ENCODE measurements at regions not wholly inside any gene's neighbourhood (a gene's known extent, or its start where the extent isn't known, plus 50 kb on each side); places are given as distances from the start of the nearest gene placed in this dataset.

DNA sequence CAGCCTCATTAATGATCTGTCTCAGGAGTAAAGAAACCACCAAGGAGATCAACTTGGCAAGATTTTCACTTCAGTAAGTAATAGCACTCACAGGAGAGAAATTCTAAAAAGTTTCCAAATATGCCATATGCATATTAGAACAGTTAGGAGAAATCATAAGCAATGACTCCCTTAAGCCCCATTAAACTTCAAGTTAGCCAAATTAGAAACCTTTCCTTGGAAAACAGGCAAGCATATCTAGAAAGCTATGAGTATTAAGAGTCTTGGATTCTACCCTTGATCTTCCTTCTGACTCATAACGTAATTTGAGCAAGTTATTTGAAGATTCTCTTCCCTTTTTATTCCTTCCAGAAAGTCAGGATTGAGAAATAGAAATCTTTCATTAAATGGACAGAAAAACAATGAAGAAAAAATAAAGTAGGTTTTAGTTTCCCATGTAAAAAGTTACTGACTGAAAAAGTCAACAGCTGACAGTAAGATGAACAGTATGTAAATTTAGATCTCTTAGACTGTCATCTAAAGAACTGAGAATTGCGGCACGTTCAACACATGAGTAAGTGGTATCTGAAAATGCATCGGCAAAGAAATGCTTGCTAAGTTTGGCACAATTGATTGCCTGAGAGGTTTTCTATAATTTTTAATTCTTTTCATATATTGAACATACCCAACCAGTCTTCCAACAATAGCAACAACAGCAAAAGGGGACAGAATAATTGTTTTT, 565.7 kb upstream of the FTMT start:
- FAIRE-seq = no peak
- Histone ChIP-seq H3K27me3 (ENCODE audit: control insufficient read depth in 2 of 2, insufficient read depth in 2 of 2, low read length in 2 of 2) (no peaks in the 10 kb centered on the region), H3K9ac (ENCODE audit: insufficient read depth in 1 of 2, low read depth in 2 of 2, low read length in 2 of 2) (no peak overlapping the region), H3K27ac (ENCODE audit: extremely low read depth, low read depth, low read length) (no peak overlapping the region), H3K9me1 (ENCODE audit: control insufficient read depth, insufficient read depth, low read length) (no peaks in the 10 kb centered on the region), H3K4me1 (replicated peaks in 1 of 2; ENCODE audit: control insufficient read depth in 2 of 2, insufficient read depth in 2 of 2, low read length in 2 of 2) (no peaks in the 10 kb centered on the region), H3K4me3 (no peak overlapping the region), H3K4me2 (ENCODE audit: insufficient read depth, low read length) (no peak overlapping the region), H3K79me2 (ENCODE audit: control insufficient read depth, insufficient read depth, low read length) (no peaks in the 10 kb centered on the region), H3K9me3 (replicated peaks; ENCODE audit: control insufficient read depth, insufficient read depth, low read depth, low read length) (0 out of 2 replicates have a peak, but pooled peaks cover 1% of the 10 kb centered on the region), H4K20me1 (replicated peaks; ENCODE audit: control insufficient read depth, insufficient read depth, low read length) (no peaks in the 10 kb centered on the region), H3K36me3 (ENCODE audit: control insufficient read depth, insufficient read depth, low read length) (no peaks in the 10 kb centered on the region), H2AFZ (ENCODE audit: low read depth, low read length) (no peak overlapping the region)
- no peak for TF ChIP-seq TSC22D4 (tag; IDR thresholded peaks at IDR 0.05)
- no peak for TF ChIP-seq TRIM24 (IDR thresholded peaks at IDR 0.05)
- TF ChIP-seq PRMT5 (CRISPR knock-in tag; IDR thresholded peaks at IDR 0.05) = no peak
- no peak for TF ChIP-seq RFX1 (IDR thresholded peaks at IDR 0.05)
- no peak for TF ChIP-seq MBD2 (IDR thresholded peaks at IDR 0.05; ENCODE audit: borderline replicate concordance, low read depth)
- TF ChIP-seq NFXL1 (CRISPR knock-in tag; IDR thresholded peaks at IDR 0.05) = no peak
- TF ChIP-seq L3MBTL2 (IDR thresholded peaks at IDR 0.05) = no peak
- no peak for TF ChIP-seq BRCA1 (IDR thresholded peaks at IDR 0.05)
- TF ChIP-seq BRCA1 (CRISPR knock-in tag; IDR thresholded peaks at IDR 0.05) = no peak
- no peak for TF ChIP-seq MCM7 (IDR thresholded peaks at IDR 0.05)
- TF ChIP-seq CHD1 (IDR thresholded peaks at IDR 0.05; ENCODE audit: low read length) = no peak
- no peak for TF ChIP-seq SMARCA4 (IDR thresholded peaks at IDR 0.05)
- no peak for TF ChIP-seq SP2 (IDR thresholded peaks at IDR 0.05; ENCODE audit: extremely low read depth, low read depth, low read length, poor library complexity, severe bottlenecking)
- TF ChIP-seq, protein P1, sequence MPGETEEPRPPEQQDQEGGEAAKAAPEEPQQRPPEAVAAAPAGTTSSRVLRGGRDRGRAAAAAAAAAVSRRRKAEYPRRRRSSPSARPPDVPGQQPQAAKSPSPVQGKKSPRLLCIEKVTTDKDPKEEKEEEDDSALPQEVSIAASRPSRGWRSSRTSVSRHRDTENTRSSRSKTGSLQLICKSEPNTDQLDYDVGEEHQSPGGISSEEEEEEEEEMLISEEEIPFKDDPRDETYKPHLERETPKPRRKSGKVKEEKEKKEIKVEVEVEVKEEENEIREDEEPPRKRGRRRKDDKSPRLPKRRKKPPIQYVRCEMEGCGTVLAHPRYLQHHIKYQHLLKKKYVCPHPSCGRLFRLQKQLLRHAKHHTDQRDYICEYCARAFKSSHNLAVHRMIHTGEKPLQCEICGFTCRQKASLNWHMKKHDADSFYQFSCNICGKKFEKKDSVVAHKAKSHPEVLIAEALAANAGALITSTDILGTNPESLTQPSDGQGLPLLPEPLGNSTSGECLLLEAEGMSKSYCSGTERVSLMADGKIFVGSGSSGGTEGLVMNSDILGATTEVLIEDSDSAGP (CRISPR knock-in tag; IDR thresholded peaks at IDR 0.05) = no peak
- TF ChIP-seq PML (IDR thresholded peaks at IDR 0.05; ENCODE audit: low read length) = no peak
- TF ChIP-seq ZNF280A (IDR thresholded peaks at IDR 0.05; ENCODE audit: low read depth, partially characterized antibody) = no peak
- TF ChIP-seq ZNF764 (CRISPR knock-in tag; IDR thresholded peaks at IDR 0.05; ENCODE audit: low read depth) = no peak
- no peak for TF ChIP-seq BCL6 (CRISPR knock-in tag; IDR thresholded peaks at IDR 0.05)
- no TSS peak for BruUV-seq (replicated peaks)
- WGBS (ENCODE audit: insufficient coverage, low coverage, missing lambda C conversion rate) = under 1% methylated on average over 4 of the region's 4 CpGs
- CTCF ChIA-PET (ENCODE audit: low intra/inter-chr PET ratio) = no interaction called here
- no peak for DNase-seq (ENCODE audit: extremely low read depth in 1 of 4, low spot score in 3 of 4)
- POLR2A ChIA-PET = no interaction called here
- ATAC-seq = no peak
- intact Hi-C loops (cut with micrococcal nuclease) (no loop called here), in situ Hi-C loops (cut with MboI) (no loop called here)

All from K562 (cell line).